ENCODE measurements at regions not wholly inside any gene's neighbourhood (a gene's known extent, or its start where the extent isn't known, plus 50 kb on each side); places are given as distances from the start of the nearest gene placed in this dataset.
"Not testable (repeated sequence)": the region's sequence is repeated elsewhere in the genome, so short reads cannot be mapped to it uniquely, and the experiment has no call there.

- no peak overlapping the region for H3K4me3 ChIP-seq (ENCODE audit: control insufficient read depth, low read depth, low read length)
- no peak for TF ChIP-seq CTCF (conservative IDR thresholded peaks at IDR 0.05; ENCODE audit: control insufficient read depth, insufficient read depth, low read depth, low read length)
- DNase-seq (ENCODE audit: low read depth), result no peak
Observed at GRCh38 chrX:43386875-43387274, 269.2 kb upstream of the MAOA start.

GRCh38 chrX:43405191-43405590, 250.9 kb upstream of the MAOA start:
- no peak for TF ChIP-seq CTCF (conservative IDR thresholded peaks at IDR 0.05; ENCODE audit: control insufficient read depth, insufficient read depth, low read depth, low read length)
- H3K4me3 ChIP-seq (ENCODE audit: control insufficient read depth, low read depth, low read length), result no peak overlapping the region
- DNase-seq (ENCODE audit: low read depth), result no peak

- peak; percentile 4 for DNase-seq (ENCODE audit: low read depth)
- TF ChIP-seq CTCF (conservative IDR thresholded peaks at IDR 0.05; ENCODE audit: control insufficient read depth, insufficient read depth, low read depth, low read length), result no peak
- H3K4me3 ChIP-seq (ENCODE audit: control insufficient read depth, low read depth, low read length), result no peak overlapping the region
Observed at GRCh38 chrX:43423876-43424275, 232.2 kb upstream of the MAOA start.

- H3K4me3 ChIP-seq (ENCODE audit: control insufficient read depth, low read depth, low read length), result no peak overlapping the region
- TF ChIP-seq CTCF (conservative IDR thresholded peaks at IDR 0.05; ENCODE audit: control insufficient read depth, insufficient read depth, low read depth, low read length), result no peak
- no peak for DNase-seq (ENCODE audit: low read depth)
Observed at GRCh38 chrX:43436517-43436916, 219.6 kb upstream of the MAOA start.

GRCh38 chrX:43446752-43447151, 209.3 kb upstream of the MAOA start:
- TF ChIP-seq CTCF (conservative IDR thresholded peaks at IDR 0.05; ENCODE audit: control insufficient read depth, insufficient read depth, low read depth, low read length), result no peak
- DNase-seq (ENCODE audit: low read depth), result no peak
- H3K4me3 ChIP-seq (ENCODE audit: control insufficient read depth, low read depth, low read length), result no peak overlapping the region

- DNase-seq (ENCODE audit: low read depth), result no peak
- TF ChIP-seq CTCF (conservative IDR thresholded peaks at IDR 0.05; ENCODE audit: control insufficient read depth, insufficient read depth, low read depth, low read length), result no peak
- H3K4me3 ChIP-seq (ENCODE audit: control insufficient read depth, low read depth, low read length), result no peak overlapping the region
Observed at GRCh38 chrX:43448688-43449087, 207.4 kb upstream of the MAOA start.

- DNase-seq (ENCODE audit: low read depth), result no peak
- no peak for TF ChIP-seq CTCF (conservative IDR thresholded peaks at IDR 0.05; ENCODE audit: control insufficient read depth, insufficient read depth, low read depth, low read length)
Observed at GRCh38 chrX:43450355-43450754, 205.7 kb upstream of the MAOA start.

GRCh38 chrX:43451976-43452686, 204.0 kb upstream of the MAOA start:
- not testable (repeated sequence) for H3K4me3 ChIP-seq (ENCODE audit: control insufficient read depth, low read depth, low read length); DNase-seq (ENCODE audit: low read depth)

More at GRCh38 chrX:43450355-43450754, 205.7 kb upstream of the MAOA start:
- no peak overlapping the region for H3K4me3 ChIP-seq (ENCODE audit: control insufficient read depth, low read depth, low read length)
